RWPE1 (cell line): ENCODE measurements at regions not wholly inside any gene's neighbourhood (a gene's known extent, or its start where the extent isn't known, plus 50 kb on each side); places are given as distances from the start of the nearest gene placed in this dataset.

Experiments
- CTCF ChIA-PET: fragments of 350-600 bp; sonication (Branson Sonifier 250); formaldehyde crosslinking; extraction: SDS; loops from one replicate; lab custom pipeline; 2021; lab: Yijun Ruan, JAX
- POLR2A ChIA-PET: fragments of 400-600 bp; formaldehyde crosslinking; extraction: SDS; loops from one replicate; lab custom pipeline; 2020; ENCODE audit warnings: antibody characterized with exemption; ENCODE audit not compliant: low non-redundant PET; lab: Yijun Ruan, JAX
- DNase-seq: peaks from one replicate; pipeline ENCODE4 v3.0.0; 2012; ENCODE audit warnings: low spot score
- H3K27ac ChIP-seq: fragments of 450-650 bp; 2 replicates; pipeline ENCODE4 v1.5.1; 2017
- CTCF ChIP-seq: fragments of 450-650 bp; conservative IDR thresholded peaks from 2 replicates; pipeline ENCODE4 v1.5.1; 2017; ENCODE audit warnings: low read depth, mild to moderate bottlenecking

- TF ChIP-seq CTCF = no peak
- ChIA-PET POLR2A (no interaction called here), CTCF (no interaction called here)
- H3K27ac ChIP-seq = no peak overlapping the region
- no peak for DNase-seq
Measured at GRCh38 chr6:117072134-117072533, 193.2 kb upstream of the VGLL2 start.

GRCh38 chr6:117072781-117073180 is 192.6 kb upstream of the VGLL2 start:
- DNase-seq = no peak
- H3K27ac ChIP-seq = no peak overlapping the region
- TF ChIP-seq CTCF = no peak
- ChIA-PET CTCF (no interaction called here), POLR2A (no interaction called here)

- CTCF ChIA-PET = no interaction called here
- POLR2A ChIA-PET = no interaction called here
- no peak overlapping the region for H3K27ac ChIP-seq
- no peak for DNase-seq
- no peak for TF ChIP-seq CTCF
Measured at GRCh38 chr6:117074672-117075071, 190.7 kb upstream of the VGLL2 start.

GRCh38 chr6:117075218-117075617 is 190.1 kb upstream of the VGLL2 start:
- ChIA-PET POLR2A (no interaction called here), CTCF (no interaction called here)
- DNase-seq = no peak
- TF ChIP-seq CTCF = no peak
- no peak overlapping the region for H3K27ac ChIP-seq

GRCh38 chr6:117076076-117076475 is 189.3 kb upstream of the VGLL2 start:
- ChIA-PET POLR2A (no interaction called here), CTCF (interaction anchor here (0.6 kb wide), 1 partner anchor 104 kb away, joined by 3 read pairs; no protein-coding TSS in a partner anchor)
- no peak overlapping the region for H3K27ac ChIP-seq
- TF ChIP-seq CTCF = no peak
- DNase-seq = no peak

- POLR2A ChIA-PET = no interaction called here
- TF ChIP-seq CTCF = no peak
Measured at GRCh38 chr6:117077300-117077699, 188.1 kb upstream of the VGLL2 start.

GRCh38 chr6:117078624-117079023 is 186.7 kb upstream of the VGLL2 start:
- CTCF ChIA-PET = no interaction called here
- H3K27ac ChIP-seq = no peak overlapping the region
- DNase-seq = no peak
- POLR2A ChIA-PET = no interaction called here
- TF ChIP-seq CTCF = no peak

More at GRCh38 chr6:117077300-117077699, 188.1 kb upstream of the VGLL2 start:
- no peak for DNase-seq
- CTCF ChIA-PET = no interaction called here
- H3K27ac ChIP-seq = no peak overlapping the region
